ENCODE measurements at regions not wholly inside any gene's neighbourhood (a gene's known extent, or its start where the extent isn't known, plus 50 kb on each side); places are given as distances from the start of the nearest gene placed in this dataset.
"Not testable (repeated sequence)": the region's sequence is repeated elsewhere in the genome, so short reads cannot be mapped to it uniquely, and the experiment has no call there.

GRCh38 chr9:71614409-71615010 lies 153.8 kb downstream of the CEMIP2 start:
- Histone ChIP-seq H3K4me1 (ENCODE audit: control insufficient read depth in 3 of 3, insufficient read depth in 3 of 3, low read length in 3 of 3) (no peaks in the 10 kb centered on the region), H3K4me3 (ENCODE audit: low read length in 3 of 3) (no peak overlapping the region), H3K9ac (ENCODE audit: low read depth in 1 of 3, low read length in 3 of 3) (no peak overlapping the region), H3K27ac (ENCODE audit: low read depth, low read length) (no peak overlapping the region), H3K27me3 (ENCODE audit: control insufficient read depth in 3 of 3, insufficient read depth in 3 of 3, low read length in 3 of 3) (no peaks in the 10 kb centered on the region), H3K9me3 (ENCODE audit: control insufficient read depth in 3 of 3, low read length in 3 of 3) (peaks cover 0 to 8% (median 3%) of the 10 kb centered on the region in 3 donors), H3K36me3 (ENCODE audit: control insufficient read depth in 3 of 3, insufficient read depth in 3 of 3, low read length in 3 of 3) (no peaks in the 10 kb centered on the region)

GRCh38 chr9:71612889-71613288 lies 155.4 kb downstream of the CEMIP2 start:
- no peaks in the 10 kb centered on the region for H3K36me3 ChIP-seq (ENCODE audit: control insufficient read depth in 3 of 3, insufficient read depth in 3 of 3, low read length in 3 of 3)
- no peak overlapping the region for H3K27ac ChIP-seq (ENCODE audit: low read depth, low read length)
- H3K4me3 ChIP-seq (ENCODE audit: low read length in 3 of 3) = no peak overlapping the region
- H3K9me3 ChIP-seq (ENCODE audit: control insufficient read depth in 3 of 3, low read length in 3 of 3) = peaks cover 0 to 8% (median 3%) of the 10 kb centered on the region in 3 donors
- no peak overlapping the region for H3K9ac ChIP-seq (ENCODE audit: low read depth in 1 of 3, low read length in 3 of 3)
- no peaks in the 10 kb centered on the region for H3K4me1 ChIP-seq (ENCODE audit: control insufficient read depth in 3 of 3, insufficient read depth in 3 of 3, low read length in 3 of 3)
- H3K27me3 ChIP-seq (ENCODE audit: control insufficient read depth in 3 of 3, insufficient read depth in 3 of 3, low read length in 3 of 3) = no peaks in the 10 kb centered on the region

GRCh38 chr9:71609448-71609830 lies 158.9 kb downstream of the CEMIP2 start:
- H3K9ac ChIP-seq (ENCODE audit: low read depth in 1 of 3, low read length in 3 of 3) = no peak overlapping the region
- no peak overlapping the region for H3K27ac ChIP-seq (ENCODE audit: low read depth, low read length)
- H3K4me1 ChIP-seq (ENCODE audit: control insufficient read depth in 3 of 3, insufficient read depth in 3 of 3, low read length in 3 of 3) = peaks cover 0 to 7% (median 4%) of the 10 kb centered on the region in 3 donors
- H3K27me3 ChIP-seq (ENCODE audit: control insufficient read depth in 3 of 3, insufficient read depth in 3 of 3, low read length in 3 of 3) = no peaks in the 10 kb centered on the region
- H3K36me3 ChIP-seq (ENCODE audit: control insufficient read depth in 3 of 3, insufficient read depth in 3 of 3, low read length in 3 of 3) = no peaks in the 10 kb centered on the region
- H3K9me3 ChIP-seq (ENCODE audit: control insufficient read depth in 3 of 3, low read length in 3 of 3) = peaks cover 0 to 3% (median 3%) of the 10 kb centered on the region in 3 donors
- no peak overlapping the region for H3K4me3 ChIP-seq (ENCODE audit: low read length in 3 of 3)

GRCh38 chr9:71608825-71609447 lies 159.4 kb downstream of the CEMIP2 start:
- H3K9me3 ChIP-seq (ENCODE audit: control insufficient read depth in 3 of 3, low read length in 3 of 3) = peaks cover 0 to 3% (median 3%) of the 10 kb centered on the region in 3 donors
- no peak overlapping the region for H3K27ac ChIP-seq (ENCODE audit: low read depth, low read length)
- no peak overlapping the region for H3K4me3 ChIP-seq (ENCODE audit: low read length in 3 of 3)
- peaks cover 0 to 7% (median 4%) of the 10 kb centered on the region in 3 donors for H3K4me1 ChIP-seq (ENCODE audit: control insufficient read depth in 3 of 3, insufficient read depth in 3 of 3, low read length in 3 of 3)
- no peaks in the 10 kb centered on the region for H3K36me3 ChIP-seq (ENCODE audit: control insufficient read depth in 3 of 3, insufficient read depth in 3 of 3, low read length in 3 of 3)
- H3K27me3 ChIP-seq (ENCODE audit: control insufficient read depth in 3 of 3, insufficient read depth in 3 of 3, low read length in 3 of 3) = no peaks in the 10 kb centered on the region
- no peak overlapping the region for H3K9ac ChIP-seq (ENCODE audit: low read depth in 1 of 3, low read length in 3 of 3)

GRCh38 chr9:71608021-71608420 lies 160.3 kb downstream of the CEMIP2 start:
- H3K4me3 ChIP-seq (ENCODE audit: low read length in 3 of 3) = no peak overlapping the region
- no peak overlapping the region for H3K27ac ChIP-seq (ENCODE audit: low read depth, low read length)
- no peak overlapping the region for H3K9ac ChIP-seq (ENCODE audit: low read depth in 1 of 3, low read length in 3 of 3)
- H3K27me3 ChIP-seq (ENCODE audit: control insufficient read depth in 3 of 3, insufficient read depth in 3 of 3, low read length in 3 of 3) = no peaks in the 10 kb centered on the region
- H3K9me3 ChIP-seq (ENCODE audit: control insufficient read depth in 3 of 3, low read length in 3 of 3) = peaks cover 0 to 3% (median 3%) of the 10 kb centered on the region in 3 donors
- H3K36me3 ChIP-seq (ENCODE audit: control insufficient read depth in 3 of 3, insufficient read depth in 3 of 3, low read length in 3 of 3) = no peaks in the 10 kb centered on the region
- H3K4me1 ChIP-seq (ENCODE audit: control insufficient read depth in 3 of 3, insufficient read depth in 3 of 3, low read length in 3 of 3) = peaks cover 0 to 7% (median 4%) of the 10 kb centered on the region in 3 donors

GRCh38 chr9:71607461-71607881 lies 160.8 kb downstream of the CEMIP2 start:
- H3K9ac ChIP-seq (ENCODE audit: low read depth in 1 of 3, low read length in 3 of 3) = no peak overlapping the region
- peaks cover 0 to 7% (median 4%) of the 10 kb centered on the region in 3 donors for H3K4me1 ChIP-seq (ENCODE audit: control insufficient read depth in 3 of 3, insufficient read depth in 3 of 3, low read length in 3 of 3)
- H3K4me3 ChIP-seq (ENCODE audit: low read length in 3 of 3) = no peak overlapping the region
- no peaks in the 10 kb centered on the region for H3K36me3 ChIP-seq (ENCODE audit: control insufficient read depth in 3 of 3, insufficient read depth in 3 of 3, low read length in 3 of 3)
- peaks cover 0 to 3% (median 3%) of the 10 kb centered on the region in 3 donors for H3K9me3 ChIP-seq (ENCODE audit: control insufficient read depth in 3 of 3, low read length in 3 of 3)
- H3K27ac ChIP-seq (ENCODE audit: low read depth, low read length) = no peak overlapping the region
- no peaks in the 10 kb centered on the region for H3K27me3 ChIP-seq (ENCODE audit: control insufficient read depth in 3 of 3, insufficient read depth in 3 of 3, low read length in 3 of 3)

GRCh38 chr9:71604197-71605063 lies 163.9 kb downstream of the CEMIP2 start:
- peaks cover 0 to 7% (median 4%) of the 10 kb centered on the region in 3 donors for H3K4me1 ChIP-seq (ENCODE audit: control insufficient read depth in 3 of 3, insufficient read depth in 3 of 3, low read length in 3 of 3)
- H3K27me3 ChIP-seq (ENCODE audit: control insufficient read depth in 3 of 3, insufficient read depth in 3 of 3, low read length in 3 of 3) = no peaks in the 10 kb centered on the region
- H3K9me3 ChIP-seq (ENCODE audit: control insufficient read depth in 3 of 3, low read length in 3 of 3) = no peaks in the 10 kb centered on the region
- H3K9ac ChIP-seq (ENCODE audit: low read depth in 1 of 3, low read length in 3 of 3) = no peak overlapping the region
- no peak overlapping the region for H3K27ac ChIP-seq (ENCODE audit: low read depth, low read length)
- no peaks in the 10 kb centered on the region for H3K36me3 ChIP-seq (ENCODE audit: control insufficient read depth in 3 of 3, insufficient read depth in 3 of 3, low read length in 3 of 3)
- H3K4me3 ChIP-seq (ENCODE audit: low read length in 3 of 3) = no peak overlapping the region

GRCh38 chr9:71602652-71603051 lies 165.7 kb downstream of the CEMIP2 start:
- H3K27ac ChIP-seq (ENCODE audit: low read depth, low read length) = no peak overlapping the region
- no peaks in the 10 kb centered on the region for H3K9me3 ChIP-seq (ENCODE audit: control insufficient read depth in 3 of 3, low read length in 3 of 3)
- H3K36me3 ChIP-seq (ENCODE audit: control insufficient read depth in 3 of 3, insufficient read depth in 3 of 3, low read length in 3 of 3) = no peaks in the 10 kb centered on the region
- no peaks in the 10 kb centered on the region for H3K27me3 ChIP-seq (ENCODE audit: control insufficient read depth in 3 of 3, insufficient read depth in 3 of 3, low read length in 3 of 3)
- H3K9ac ChIP-seq (ENCODE audit: low read depth in 1 of 3, low read length in 3 of 3) = no peak overlapping the region
- peaks cover 0 to 7% (median 4%) of the 10 kb centered on the region in 3 donors for H3K4me1 ChIP-seq (ENCODE audit: control insufficient read depth in 3 of 3, insufficient read depth in 3 of 3, low read length in 3 of 3)
- no peak overlapping the region for H3K4me3 ChIP-seq (ENCODE audit: low read length in 3 of 3)

- H3K4me1 ChIP-seq (ENCODE audit: control insufficient read depth in 3 of 3, insufficient read depth in 3 of 3, low read length in 3 of 3); H3K9ac ChIP-seq (ENCODE audit: low read depth in 1 of 3, low read length in 3 of 3); H3K27me3 ChIP-seq (ENCODE audit: control insufficient read depth in 3 of 3, insufficient read depth in 3 of 3, low read length in 3 of 3); H3K4me3 ChIP-seq (ENCODE audit: low read length in 3 of 3); H3K9me3 ChIP-seq (ENCODE audit: control insufficient read depth in 3 of 3, low read length in 3 of 3); H3K27ac ChIP-seq (ENCODE audit: low read depth, low read length); H3K36me3 ChIP-seq (ENCODE audit: control insufficient read depth in 3 of 3, insufficient read depth in 3 of 3, low read length in 3 of 3): not testable (repeated sequence)
Observed at GRCh38 chr9:71595762-71596161, 172.6 kb downstream of the CEMIP2 start.

GRCh38 chr9:71594541-71594940 lies 173.8 kb downstream of the CEMIP2 start:
- Histone ChIP-seq H3K4me3 (ENCODE audit: low read length in 3 of 3) (no peak overlapping the region), H3K27ac (ENCODE audit: low read depth, low read length) (no peak overlapping the region), H3K9ac (ENCODE audit: low read depth in 1 of 3, low read length in 3 of 3) (no peak overlapping the region), H3K27me3 (ENCODE audit: control insufficient read depth in 3 of 3, insufficient read depth in 3 of 3, low read length in 3 of 3) (no peaks in the 10 kb centered on the region), H3K36me3 (ENCODE audit: control insufficient read depth in 3 of 3, insufficient read depth in 3 of 3, low read length in 3 of 3) (no peaks in the 10 kb centered on the region), H3K9me3 (ENCODE audit: control insufficient read depth in 3 of 3, low read length in 3 of 3) (no peaks in the 10 kb centered on the region), H3K4me1 (ENCODE audit: control insufficient read depth in 3 of 3, insufficient read depth in 3 of 3, low read length in 3 of 3) (no peaks in the 10 kb centered on the region)
